ENCODE measurements at regions not wholly inside any gene's neighbourhood (a gene's known extent, or its start where the extent isn't known, plus 50 kb on each side); places are given as distances from the start of the nearest gene placed in this dataset.
"Not testable (repeated sequence)": the region's sequence is repeated elsewhere in the genome, so short reads cannot be mapped to it uniquely, and the experiment has no call there.

DNA sequence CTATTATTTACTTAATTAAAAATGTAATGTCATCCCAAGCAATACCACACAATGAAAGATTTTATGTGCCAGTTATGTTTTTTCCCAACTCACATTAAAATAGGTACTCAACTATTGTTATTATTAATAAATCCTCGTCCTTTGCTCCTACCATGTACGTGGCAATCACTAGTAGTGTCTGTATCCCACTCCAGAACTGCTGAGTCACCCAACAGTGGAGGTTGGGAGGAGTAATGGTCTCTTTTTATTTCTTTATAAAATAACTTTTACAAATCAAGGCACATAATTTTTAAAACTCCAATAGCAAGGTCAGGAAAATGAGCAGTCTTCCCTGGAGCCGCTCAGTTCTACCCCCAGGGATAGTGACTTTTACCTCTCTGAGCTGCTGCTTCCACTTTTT, 273.5 kb upstream of the PLPP4 start:
- Histone ChIP-seq H4K20me1 (ENCODE audit: control insufficient read depth, insufficient read depth, low read depth, low read length) (no peaks in the 10 kb centered on the region), H3K36me3 (ENCODE audit: control insufficient read depth, low read length) (peaks cover 5% of the 10 kb centered on the region; the same call in 1 of the 2 replicates)

DNA sequence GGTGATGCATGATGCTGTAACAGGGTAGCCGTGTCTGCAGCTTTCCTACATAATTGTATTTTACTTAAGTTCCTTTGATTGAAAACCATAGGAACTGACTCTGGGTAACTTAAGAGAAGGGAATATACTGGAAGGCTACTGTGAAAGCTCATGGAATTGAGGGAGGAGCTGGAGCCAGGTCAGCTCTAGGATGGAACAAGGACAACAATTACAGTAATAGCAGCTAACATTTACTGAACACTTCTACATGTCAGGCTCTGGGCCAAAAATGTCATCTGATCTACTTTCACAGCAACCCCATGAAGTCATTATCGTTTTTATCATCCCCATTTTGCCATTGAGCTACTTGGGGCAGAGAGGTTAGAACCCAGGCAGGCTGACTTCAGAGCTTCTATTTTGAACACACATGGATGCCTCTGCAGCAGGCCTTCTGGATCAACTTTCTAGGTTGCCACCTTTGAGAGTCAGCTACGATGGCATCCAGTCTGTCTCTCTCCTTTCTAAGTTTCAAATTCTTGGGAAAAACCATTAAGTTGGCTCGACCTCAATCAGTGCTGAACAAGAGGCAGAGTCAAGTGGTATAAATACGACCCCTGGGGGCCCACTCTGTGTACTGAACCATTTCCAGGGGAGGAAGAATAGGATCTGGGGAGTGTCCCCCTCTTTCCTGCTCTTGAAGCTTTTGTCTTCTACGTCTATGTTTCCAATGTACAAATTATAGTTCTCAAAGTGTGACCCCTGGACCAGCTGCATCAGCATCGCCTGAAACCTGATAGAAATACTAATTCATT, 272.3 kb upstream of the PLPP4 start:
- Histone ChIP-seq H3K4me2 (ENCODE audit: low read length) (no peak overlapping the region), H3K9me3 (ENCODE audit: control insufficient read depth, insufficient read depth, low read length) (no peaks in the 10 kb centered on the region), H3F3A (ENCODE audit: control insufficient read depth, insufficient read depth) (no peaks in the 10 kb centered on the region), H3K4me1 (ENCODE audit: control insufficient read depth, low read length) (no peaks in the 10 kb centered on the region), H4K20me1 (ENCODE audit: control insufficient read depth, insufficient read depth, low read depth, low read length) (no peaks in the 10 kb centered on the region), H3K9me2 (replicated peaks; ENCODE audit: control insufficient read depth, low read length) (no peaks in the 10 kb centered on the region), H3K27me3 (ENCODE audit: control insufficient read depth, low read length) (no peaks in the 10 kb centered on the region), H3K4me3 (ENCODE audit: low read length) (no peak overlapping the region), H3K27ac (ENCODE audit: low read depth, low read length) (no peak overlapping the region), H3K36me3 (ENCODE audit: control insufficient read depth, low read length) (peaks cover 5% of the 10 kb centered on the region; the same call in 1 of the 2 replicates), H3K79me2 (ENCODE audit: control insufficient read depth, low read length) (no peaks in the 10 kb centered on the region)
- TF ChIP-seq, protein P1, sequence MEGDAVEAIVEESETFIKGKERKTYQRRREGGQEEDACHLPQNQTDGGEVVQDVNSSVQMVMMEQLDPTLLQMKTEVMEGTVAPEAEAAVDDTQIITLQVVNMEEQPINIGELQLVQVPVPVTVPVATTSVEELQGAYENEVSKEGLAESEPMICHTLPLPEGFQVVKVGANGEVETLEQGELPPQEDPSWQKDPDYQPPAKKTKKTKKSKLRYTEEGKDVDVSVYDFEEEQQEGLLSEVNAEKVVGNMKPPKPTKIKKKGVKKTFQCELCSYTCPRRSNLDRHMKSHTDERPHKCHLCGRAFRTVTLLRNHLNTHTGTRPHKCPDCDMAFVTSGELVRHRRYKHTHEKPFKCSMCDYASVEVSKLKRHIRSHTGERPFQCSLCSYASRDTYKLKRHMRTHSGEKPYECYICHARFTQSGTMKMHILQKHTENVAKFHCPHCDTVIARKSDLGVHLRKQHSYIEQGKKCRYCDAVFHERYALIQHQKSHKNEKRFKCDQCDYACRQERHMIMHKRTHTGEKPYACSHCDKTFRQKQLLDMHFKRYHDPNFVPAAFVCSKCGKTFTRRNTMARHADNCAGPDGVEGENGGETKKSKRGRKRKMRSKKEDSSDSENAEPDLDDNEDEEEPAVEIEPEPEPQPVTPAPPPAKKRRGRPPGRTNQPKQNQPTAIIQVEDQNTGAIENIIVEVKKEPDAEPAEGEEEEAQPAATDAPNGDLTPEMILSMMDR (IDR thresholded peaks at IDR 0.05; ENCODE audit: low read depth, low read length, poor library complexity, severe bottlenecking) = no peak
- TF ChIP-seq EZH2phosphoT487 (IDR thresholded peaks at IDR 0.05; ENCODE audit: borderline replicate concordance, low read length) = no peak

More for the DNA sequence above, 273.5 kb upstream of the PLPP4 start:
- no peak for TF ChIP-seq EZH2phosphoT487 (IDR thresholded peaks at IDR 0.05; ENCODE audit: borderline replicate concordance, low read length)
- TF ChIP-seq, protein P1 (IDR thresholded peaks at IDR 0.05; ENCODE audit: low read depth, low read length, poor library complexity, severe bottlenecking) = no peak
- Histone ChIP-seq H3K9me2 (replicated peaks; ENCODE audit: control insufficient read depth, low read length) (no peaks in the 10 kb centered on the region), H3K79me2 (ENCODE audit: control insufficient read depth, low read length) (no peaks in the 10 kb centered on the region), H3K4me2 (ENCODE audit: low read length) (no peak overlapping the region), H3K4me3 (ENCODE audit: low read length) (no peak overlapping the region), H3K27me3 (ENCODE audit: control insufficient read depth, low read length) (no peaks in the 10 kb centered on the region), H3F3A (ENCODE audit: control insufficient read depth, insufficient read depth) (no peaks in the 10 kb centered on the region), H3K27ac (ENCODE audit: low read depth, low read length) (no peak overlapping the region), H3K4me1 (ENCODE audit: control insufficient read depth, low read length) (no peaks in the 10 kb centered on the region), H3K9me3 (ENCODE audit: control insufficient read depth, insufficient read depth, low read length) (no peaks in the 10 kb centered on the region)

DNA sequence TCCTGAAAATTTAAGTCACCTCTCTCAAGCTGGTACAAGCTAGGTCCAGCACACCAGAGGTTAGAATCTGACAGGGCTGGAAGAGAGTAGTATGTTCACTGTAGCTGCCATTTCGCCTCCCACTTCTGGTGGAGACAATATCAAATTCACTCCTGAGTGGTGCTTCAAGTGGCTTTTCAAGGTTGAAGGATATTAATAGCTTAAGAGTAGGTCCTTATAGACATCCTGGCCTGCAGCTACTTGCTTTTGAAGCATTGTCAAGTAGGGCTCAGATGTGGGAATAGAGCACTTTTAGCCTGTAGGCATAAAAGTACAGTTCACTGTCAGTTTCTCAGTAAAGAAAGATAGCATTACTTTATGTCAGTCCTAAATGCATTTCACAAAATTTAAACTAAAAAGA, 270.5 kb upstream of the PLPP4 start:
- Histone ChIP-seq H3K4me2 (ENCODE audit: low read length) (no peak overlapping the region), H4K20me1 (ENCODE audit: control insufficient read depth, insufficient read depth, low read depth, low read length) (no peaks in the 10 kb centered on the region), H3K9me3 (ENCODE audit: control insufficient read depth, insufficient read depth, low read length) (no peaks in the 10 kb centered on the region), H3F3A (ENCODE audit: control insufficient read depth, insufficient read depth) (no peaks in the 10 kb centered on the region), H3K9me2 (replicated peaks; ENCODE audit: control insufficient read depth, low read length) (no peaks in the 10 kb centered on the region), H3K36me3 (ENCODE audit: control insufficient read depth, low read length) (peaks cover 5% of the 10 kb centered on the region; the same call in 1 of the 2 replicates), H3K27ac (ENCODE audit: low read depth, low read length) (no peak overlapping the region), H3K4me3 (ENCODE audit: low read length) (no peak overlapping the region), H3K79me2 (ENCODE audit: control insufficient read depth, low read length) (no peaks in the 10 kb centered on the region), H3K4me1 (ENCODE audit: control insufficient read depth, low read length) (no peaks in the 10 kb centered on the region), H3K27me3 (ENCODE audit: control insufficient read depth, low read length) (no peaks in the 10 kb centered on the region)
- TF ChIP-seq, protein P1 (IDR thresholded peaks at IDR 0.05; ENCODE audit: low read depth, low read length, poor library complexity, severe bottlenecking) = no peak
- TF ChIP-seq EZH2phosphoT487 (IDR thresholded peaks at IDR 0.05; ENCODE audit: borderline replicate concordance, low read length) = no peak

DNA sequence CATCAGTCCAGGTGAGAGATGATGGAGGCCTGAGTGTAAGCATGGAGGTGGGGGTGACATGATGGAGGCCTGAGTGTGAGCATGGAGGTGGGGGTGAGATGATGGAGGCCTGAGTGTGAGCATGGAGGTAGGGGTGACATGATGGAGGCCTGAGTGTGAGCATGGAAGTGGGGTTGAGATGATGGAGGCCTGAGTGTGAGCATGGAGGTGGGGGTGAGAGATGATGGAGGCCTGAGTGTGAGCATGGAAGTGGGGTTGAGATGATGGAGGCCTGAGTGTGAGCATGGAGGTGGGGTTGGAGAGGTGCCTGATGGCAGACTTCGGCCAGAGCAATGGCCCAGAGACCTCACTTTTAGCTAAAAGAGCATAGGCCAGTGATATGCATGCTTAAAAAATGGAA, 269.9 kb upstream of the PLPP4 start:
- H3K27me3 ChIP-seq (ENCODE audit: control insufficient read depth, low read length); H4K20me1 ChIP-seq (ENCODE audit: control insufficient read depth, insufficient read depth, low read depth, low read length); H3K4me3 ChIP-seq (ENCODE audit: low read length); H3K4me2 ChIP-seq (ENCODE audit: low read length); H3K27ac ChIP-seq (ENCODE audit: low read depth, low read length); H3K36me3 ChIP-seq (ENCODE audit: control insufficient read depth, low read length); H3K9me3 ChIP-seq (ENCODE audit: control insufficient read depth, insufficient read depth, low read length); H3K9me2 ChIP-seq (replicated peaks; ENCODE audit: control insufficient read depth, low read length); H3K4me1 ChIP-seq (ENCODE audit: control insufficient read depth, low read length); H3K79me2 ChIP-seq (ENCODE audit: control insufficient read depth, low read length); H3F3A ChIP-seq (ENCODE audit: control insufficient read depth, insufficient read depth): not testable (repeated sequence)
